NCI-H2029 (cell line): ENCODE measurements at regions not wholly inside any gene's neighbourhood (a gene's known extent, or its start where the extent isn't known, plus 50 kb on each side); places are given as distances from the start of the nearest gene placed in this dataset.

Experiments used
- DNase-seq: peaks from one replicate; lab custom pipeline; 2025; lab: John Stamatoyannopoulos, UW

GRCh38 chr3:66165660-66166059 is 55.1 kb upstream of the SLC25A26 start:
- DNase-seq, result no peak

- DNase-seq, result no peak
Measured at GRCh38 chr3:66164155-66164554, 56.6 kb upstream of the SLC25A26 start.

- DNase-seq, result no peak
Measured at GRCh38 chr3:66163222-66163621, 57.6 kb upstream of the SLC25A26 start.

GRCh38 chr3:66162766-66163165 is 58.0 kb upstream of the SLC25A26 start:
- DNase-seq, result no peak

GRCh38 chr3:66158933-66159683 is 61.7 kb upstream of the SLC25A26 start:
- no peak for DNase-seq

GRCh38 chr3:66154444-66154861 is 66.3 kb upstream of the SLC25A26 start:
- no peak for DNase-seq

GRCh38 chr3:66153481-66154443 is 67.0 kb upstream of the SLC25A26 start:
- DNase-seq, result no peak

- no peak for DNase-seq
Measured at GRCh38 chr3:66152336-66152735, 68.5 kb upstream of the SLC25A26 start.

- no peak for DNase-seq
Measured at GRCh38 chr3:66150977-66151376, 69.8 kb upstream of the SLC25A26 start.

- no peak for DNase-seq
Measured at GRCh38 chr3:66149269-66149668, 71.5 kb upstream of the SLC25A26 start.

- DNase-seq, result no peak
Measured at GRCh38 chr3:66145408-66145733, 75.4 kb upstream of the SLC25A26 start.

- DNase-seq, result no peak
Measured at GRCh38 chr3:66144568-66145407, 76.0 kb upstream of the SLC25A26 start.

GRCh38 chr3:66142079-66142478 is 78.7 kb upstream of the SLC25A26 start:
- DNase-seq, result no peak

- DNase-seq, result no peak
Measured at GRCh38 chr3:66140743-66141372, 79.9 kb upstream of the SLC25A26 start.

- DNase-seq, result no peak
Measured at GRCh38 chr3:66140106-66140505, 80.7 kb upstream of the SLC25A26 start.

GRCh38 chr3:66139415-66139814 is 81.4 kb upstream of the SLC25A26 start:
- no peak for DNase-seq

GRCh38 chr3:66138336-66139313 is 82.2 kb upstream of the SLC25A26 start:
- peak; percentile 35 for DNase-seq

- no peak for DNase-seq
Measured at GRCh38 chr3:66136597-66136996, 84.2 kb upstream of the SLC25A26 start.

- DNase-seq, result no peak
Measured at GRCh38 chr3:66133853-66134445, 86.9 kb upstream of the SLC25A26 start.
